Heart left ventricle (tissue), 16 donors: ENCODE measurements at regions not wholly inside any gene's neighbourhood (a gene's known extent, or its start where the extent isn't known, plus 50 kb on each side); places are given as distances from the start of the nearest gene placed in this dataset.
A peak's percentile ranks its signal among the peaks of the same experiment; 100 is the strongest.

Source experiments
- ATAC-seq, 4 donors: fragments of 200-7000 bp; cut with Tn5 transposase; one replicate each; pipeline ENCODE4 v1.9.1; 2020 to 2022; ENCODE audit warnings: moderate library complexity in 4 of 4, mild to moderate bottlenecking in 3 of 4, moderate number of reproducible peaks in 1 of 4
- DNase-seq, 5 donors: peaks; one replicate each; pipeline ENCODE4 v3.0.0-alpha.2; 2020
- H3K27ac ChIP-seq, 12 donors: fragments of 200-600 bp; sonication (generic) in 4 of 12; one replicate each; pipeline versions ENCODE4 v1.5.0 to v1.8.0; 2016 to 2022; ENCODE audit warnings: mild to moderate bottlenecking in 2 of 12
- H3K27me3 ChIP-seq, 9 donors: fragments of 200-600 bp; sonication (generic) in 2 of 9; one replicate each; pipeline versions ENCODE4 v1.5.1 to v1.8.0; 2016 to 2022; ENCODE audit warnings: mild to moderate bottlenecking in 3 of 9
- H3K36me3 ChIP-seq, 9 donors: fragments of 200-600 bp; sonication (generic) in 2 of 9; one replicate each; pipeline versions ENCODE4 v1.5.0 to v1.8.0; 2018 to 2022; ENCODE audit warnings: mild to moderate bottlenecking in 2 of 9
- H3K4me1 ChIP-seq, 12 donors: fragments of 200-600 bp; sonication (generic) in 4 of 12; one replicate each; pipeline versions ENCODE4 v1.5.0 to v1.8.0; 2016 to 2022; ENCODE audit warnings: mild to moderate bottlenecking in 3 of 12
- H3K4me3 ChIP-seq, 12 donors: fragments of 200-600 bp; sonication (generic) in 4 of 12; one replicate each; pipeline versions ENCODE4 v1.5.0 to v1.8.0; 2017 to 2022; ENCODE audit warnings: mild to moderate bottlenecking in 9 of 12, moderate library complexity in 4 of 12
- H3K9me3 ChIP-seq, 12 donors: fragments of 200-600 bp; sonication (generic) in 4 of 12; one replicate each; pipeline versions ENCODE4 v1.5.0 to v1.8.0; 2016 to 2022; ENCODE audit warnings: mild to moderate bottlenecking in 1 of 12
- CTCF ChIP-seq, 12 donors: fragments of 200-600 bp; sonication (generic) in 4 of 12; IDR thresholded peaks; one replicate each; pipeline versions ENCODE4 v1.5.0 to v1.8.0; 2018 to 2022; ENCODE audit warnings: antibody characterized with exemption in 12 of 12, mild to moderate bottlenecking in 5 of 12
- POLR2A ChIP-seq, 2 donors: fragments of 450-650 bp; IDR thresholded peaks; one replicate each; pipeline ENCODE4 v1.6.1; 2017; ENCODE audit warnings: antibody characterized with exemption in 2 of 2, mild to moderate bottlenecking in 2 of 2, moderate library complexity in 2 of 2
- WGBS, 4 donors: extraction: QIAGEN DNeasy Blood & Tissue Kit in 2 of 4; methylation state at CpG; one replicate each; pipeline versions ENCODE4 v1.1.5 to v1.1.7; 2013 to 2018; 5-methylcytosine and 5-hydroxymethylcytosine counted together
- intact Hi-C, 10 donors: fragments of 100-400 bp; cut with DNase I; formaldehyde crosslinking; loops; one replicate each; pipeline versions ENCODE4 v1.11.1 to v1.14.2; 2022
- donor health status: ischemic (EF 13 %, LVEDD 7.1; RV severe dilation, severe dysfunction).
- donor health status: healthy with polysubstance abuse.
- donor health status: DM: no; HTN: yes; CAD: no.
- donor health status: DM: no; HTN: no; CAD: no.
- donor health status: ischemic (EF 25% LVEDD 6.9; RV normal size, moderate dysfunction).
- donor health status: ischemic (EF 25% LVEDD 5.7; RV mildly dilated, moderate dysfunction).
- donor health status: healthy.
- donor health status: DM: yes; HTN: yes; CAD: no.
- donor health status: ischemic (EF 35%, LVEDD 5.7; RV mildly dilated, moderate dysfunction).
- donor health status: nonischemic (EF 11% LVEDD 7.7; RV severe dilation, severe dysfunction).
- donor health status: DM: yes; HTN: yes; CAD: no.
- donor health status: PGD.
- donor health status: ischemic (EF 29% LVEDD 5.4; RV normal size, mild dysfunction).
- donor health status: nonischemic (EF 23%, LVEDD 6.1; RV moderate dilation, normal function).

GRCh38 chr1:22231068-22231593 lies 88.2 kb upstream of the WNT4 start:
- H3K36me3 ChIP-seq = no peaks in the 10 kb centered on the region
- peak in 1 of 5 donors; percentile 4 for DNase-seq
- peaks cover 0 to 56% (median 14%) of the 10 kb centered on the region in 9 donors for H3K27me3 ChIP-seq
- ATAC-seq = no peak
- H3K4me3 ChIP-seq = no peak overlapping the region
- H3K9me3 ChIP-seq = no peaks in the 10 kb centered on the region
- no peak for TF ChIP-seq CTCF (IDR thresholded peaks at IDR 0.05)
- TF ChIP-seq POLR2A (IDR thresholded peaks at IDR 0.05) = no peak
- H3K4me1 ChIP-seq = no peaks in the 10 kb centered on the region
- intact Hi-C loops = no loop called here
- H3K27ac ChIP-seq = no peak overlapping the region
- WGBS, 4 donors = 76 to 87% (median 81%) methylated on average over 3 of the region's 3 CpGs

DNA sequence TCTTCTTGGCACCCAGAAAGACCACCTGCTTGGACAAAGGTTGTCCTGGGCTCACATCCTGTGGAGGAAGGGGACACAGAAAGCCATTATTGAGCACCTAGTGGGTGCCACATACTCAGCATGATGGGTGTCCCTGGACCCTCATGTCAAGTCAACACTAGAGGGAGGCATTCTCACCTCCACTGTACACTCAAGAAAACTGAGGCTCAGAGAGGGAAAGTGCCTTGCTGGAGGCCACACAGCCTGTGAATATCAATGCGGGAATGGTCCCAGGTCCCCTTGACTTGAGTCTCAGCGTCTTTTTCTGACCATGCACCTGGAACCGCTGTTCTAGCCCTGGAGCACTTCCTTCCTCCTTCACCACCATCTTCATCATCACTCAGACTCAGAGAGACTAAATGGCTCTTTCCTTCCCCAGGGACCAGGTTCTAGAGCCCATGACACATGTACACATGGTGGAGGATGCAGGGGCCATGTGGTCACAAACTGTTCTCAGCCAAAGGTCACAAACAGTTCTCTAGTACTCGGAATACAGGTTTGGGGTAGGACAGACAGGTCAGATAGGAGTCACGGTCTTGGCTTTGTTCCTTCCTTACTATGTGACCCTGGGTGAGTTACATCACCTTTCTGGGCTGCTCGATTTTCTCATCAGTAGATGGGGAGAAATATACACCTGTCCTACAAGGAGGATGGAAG lies 89.2 kb upstream of the WNT4 start:
- no peaks in the 10 kb centered on the region for H3K36me3 ChIP-seq
- no peaks in the 10 kb centered on the region for H3K9me3 ChIP-seq
- H3K4me3 ChIP-seq = no peak overlapping the region
- intact Hi-C loops = no loop called here
- WGBS, 4 donors = 62 to 72% (median 69%) methylated on average over 6 of the region's 6 CpGs
- H3K4me1 ChIP-seq = no peaks in the 10 kb centered on the region
- no peak for ATAC-seq
- peak in 1 of 5 donors; percentile 10 for DNase-seq
- no peak overlapping the region for H3K27ac ChIP-seq
- H3K27me3 ChIP-seq = peaks cover 0 to 65% (median 14%) of the 10 kb centered on the region in 9 donors
- TF ChIP-seq CTCF (IDR thresholded peaks at IDR 0.05) (no peak), POLR2A (IDR thresholded peaks at IDR 0.05) (no peak)

- peak in 1 of 5 donors; percentile 15 for DNase-seq
- 72 to 88% (median 86%) methylated on average over 2 to 5 of the region's 5 CpGs; no CpG with 5 or more reads in 1 of the 4 donors for WGBS, 4 donors
These were observed 90.3 kb upstream of the WNT4 start for GRCh38 chr1:22233222-22233621.

GRCh38 chr1:22234476-22235030 lies 91.7 kb upstream of the WNT4 start:
- Histone ChIP-seq H3K4me3 (no peak overlapping the region), H3K36me3 (no peaks in the 10 kb centered on the region), H3K27ac (no peak overlapping the region), H3K27me3 (peaks cover 0 to 58% (median 6%) of the 10 kb centered on the region in 9 donors), H3K4me1 (no peaks in the 10 kb centered on the region), H3K9me3 (no peaks in the 10 kb centered on the region)
- no peak for ATAC-seq
- intact Hi-C loops = no loop called here
- WGBS, 4 donors = 35 to 40% (median 39%) methylated on average over 4 of the region's 4 CpGs
- TF ChIP-seq POLR2A (IDR thresholded peaks at IDR 0.05) (no peak), CTCF (IDR thresholded peaks at IDR 0.05) (no peak)
- no peak for DNase-seq

More at GRCh38 chr1:22233222-22233621, 90.3 kb upstream of the WNT4 start:
- Histone ChIP-seq H3K4me1 (no peaks in the 10 kb centered on the region), H3K4me3 (no peak overlapping the region), H3K9me3 (no peaks in the 10 kb centered on the region), H3K27ac (no peak overlapping the region), H3K36me3 (no peaks in the 10 kb centered on the region), H3K27me3 (peaks cover 0 to 63% (median 14%) of the 10 kb centered on the region in 9 donors)
- intact Hi-C loops = no loop called here
- no peak for TF ChIP-seq POLR2A (IDR thresholded peaks at IDR 0.05)
- no peak for ATAC-seq
